GM21367 (cell line): ENCODE measurements at regions not wholly inside any gene's neighbourhood (a gene's known extent, or its start where the extent isn't known, plus 50 kb on each side); places are given as distances from the start of the nearest gene placed in this dataset.
"Not testable (repeated sequence)": the region's sequence is repeated elsewhere in the genome, so short reads cannot be mapped to it uniquely, and the experiment has no call there.

Experiments
- ATAC-seq: cut with Tn5 transposase; IDR thresholded peaks from one replicate; pipeline ENCODE4 v1.9.1; 2021; ENCODE audit not compliant: unreplicated experiment

GRCh38 chr7:110412614-110413013 lies 678.3 kb upstream of the LRRN3 start:
- ATAC-seq, result no peak

- no peak for ATAC-seq
Measured at GRCh38 chr7:110413038-110413437, 677.9 kb upstream of the LRRN3 start.

- ATAC-seq, result no peak
Measured at GRCh38 chr7:110417611-110418010, 673.3 kb upstream of the LRRN3 start.

- no peak for ATAC-seq
Measured at GRCh38 chr7:110418659-110419280, 672.2 kb upstream of the LRRN3 start.

- no peak for ATAC-seq
Measured at GRCh38 chr7:110420788-110421187, 670.1 kb upstream of the LRRN3 start.

GRCh38 chr7:110421490-110422241 lies 669.3 kb upstream of the LRRN3 start:
- ATAC-seq, result no peak

- ATAC-seq, result no peak
Measured at GRCh38 chr7:110432061-110432553, 658.8 kb upstream of the LRRN3 start.

- ATAC-seq, result not testable (repeated sequence)
Measured at GRCh38 chr7:110438926-110439325, 652.0 kb upstream of the LRRN3 start.

- peak; percentile 74 for ATAC-seq
Measured at GRCh38 chr7:110442381-110442837, 648.5 kb upstream of the LRRN3 start.

GRCh38 chr7:110446658-110447057 lies 644.3 kb upstream of the LRRN3 start:
- ATAC-seq, result no peak

- no peak for ATAC-seq
Measured at GRCh38 chr7:110448918-110449317, 642.0 kb upstream of the LRRN3 start.

- ATAC-seq, result no peak
Measured at GRCh38 chr7:110454713-110455112, 636.2 kb upstream of the LRRN3 start.

GRCh38 chr7:110461621-110462020 lies 629.3 kb upstream of the LRRN3 start:
- ATAC-seq, result no peak

GRCh38 chr7:110470420-110470819 lies 620.5 kb upstream of the LRRN3 start:
- ATAC-seq, result no peak

GRCh38 chr7:110472419-110472818 lies 618.5 kb upstream of the LRRN3 start:
- not testable (repeated sequence) for ATAC-seq

- no peak for ATAC-seq
Measured at GRCh38 chr7:110480964-110481363, 610.0 kb upstream of the LRRN3 start.

- no peak for ATAC-seq
Measured at GRCh38 chr7:110483553-110483952, 607.4 kb upstream of the LRRN3 start.

GRCh38 chr7:110484356-110484755 lies 606.6 kb upstream of the LRRN3 start:
- no peak for ATAC-seq

- ATAC-seq, result no peak
Measured at GRCh38 chr7:110486549-110486948, 604.4 kb upstream of the LRRN3 start.

GRCh38 chr7:110502888-110503465 lies 588.0 kb upstream of the LRRN3 start:
- no peak for ATAC-seq

- no peak for ATAC-seq
Measured at GRCh38 chr7:110507369-110507768, 583.6 kb upstream of the LRRN3 start.

GRCh38 chr7:110507832-110508231 lies 583.1 kb upstream of the LRRN3 start:
- no peak for ATAC-seq
